ENCODE measurements at regions not wholly inside any gene's neighbourhood (a gene's known extent, or its start where the extent isn't known, plus 50 kb on each side); places are given as distances from the start of the nearest gene placed in this dataset.

DNA sequence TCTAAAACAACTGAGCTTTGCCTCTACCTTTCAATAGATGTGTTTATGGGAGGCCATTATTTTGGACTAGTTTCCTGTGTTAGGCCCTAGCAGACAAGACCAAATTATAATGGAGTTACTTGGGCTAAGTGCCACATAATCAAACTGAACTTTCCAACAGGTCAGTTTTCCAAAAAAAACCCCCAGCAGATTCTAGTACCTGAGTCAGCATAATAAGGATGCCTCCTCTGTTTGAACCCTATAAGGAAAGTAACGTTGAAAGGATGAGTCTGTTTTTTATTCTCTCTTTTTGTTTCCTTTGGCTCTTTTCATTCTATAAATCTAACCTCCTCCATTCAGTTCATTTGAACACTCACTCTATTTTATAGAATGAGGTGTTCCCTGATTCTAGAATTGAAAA is 148.1 kb upstream of the FAM3C start:
- no peak overlapping the region for H3K4me3 ChIP-seq (replicated peaks; ENCODE audit: insufficient read depth, low read length)
- TF ChIP-seq, protein P1, sequence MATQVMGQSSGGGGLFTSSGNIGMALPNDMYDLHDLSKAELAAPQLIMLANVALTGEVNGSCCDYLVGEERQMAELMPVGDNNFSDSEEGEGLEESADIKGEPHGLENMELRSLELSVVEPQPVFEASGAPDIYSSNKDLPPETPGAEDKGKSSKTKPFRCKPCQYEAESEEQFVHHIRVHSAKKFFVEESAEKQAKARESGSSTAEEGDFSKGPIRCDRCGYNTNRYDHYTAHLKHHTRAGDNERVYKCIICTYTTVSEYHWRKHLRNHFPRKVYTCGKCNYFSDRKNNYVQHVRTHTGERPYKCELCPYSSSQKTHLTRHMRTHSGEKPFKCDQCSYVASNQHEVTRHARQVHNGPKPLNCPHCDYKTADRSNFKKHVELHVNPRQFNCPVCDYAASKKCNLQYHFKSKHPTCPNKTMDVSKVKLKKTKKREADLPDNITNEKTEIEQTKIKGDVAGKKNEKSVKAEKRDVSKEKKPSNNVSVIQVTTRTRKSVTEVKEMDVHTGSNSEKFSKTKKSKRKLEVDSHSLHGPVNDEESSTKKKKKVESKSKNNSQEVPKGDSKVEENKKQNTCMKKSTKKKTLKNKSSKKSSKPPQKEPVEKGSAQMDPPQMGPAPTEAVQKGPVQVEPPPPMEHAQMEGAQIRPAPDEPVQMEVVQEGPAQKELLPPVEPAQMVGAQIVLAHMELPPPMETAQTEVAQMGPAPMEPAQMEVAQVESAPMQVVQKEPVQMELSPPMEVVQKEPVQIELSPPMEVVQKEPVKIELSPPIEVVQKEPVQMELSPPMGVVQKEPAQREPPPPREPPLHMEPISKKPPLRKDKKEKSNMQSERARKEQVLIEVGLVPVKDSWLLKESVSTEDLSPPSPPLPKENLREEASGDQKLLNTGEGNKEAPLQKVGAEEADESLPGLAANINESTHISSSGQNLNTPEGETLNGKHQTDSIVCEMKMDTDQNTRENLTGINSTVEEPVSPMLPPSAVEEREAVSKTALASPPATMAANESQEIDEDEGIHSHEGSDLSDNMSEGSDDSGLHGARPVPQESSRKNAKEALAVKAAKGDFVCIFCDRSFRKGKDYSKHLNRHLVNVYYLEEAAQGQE (IDR thresholded peaks at IDR 0.05; ENCODE audit: insufficient replicate concordance, low read depth): no peak
- TF ChIP-seq GABPA (IDR thresholded peaks at IDR 0.05; ENCODE audit: low read depth) (no peak), POLR2AphosphoS5 (IDR thresholded peaks at IDR 0.05; ENCODE audit: low read depth) (no peak)
- TF ChIP-seq, protein P2, sequence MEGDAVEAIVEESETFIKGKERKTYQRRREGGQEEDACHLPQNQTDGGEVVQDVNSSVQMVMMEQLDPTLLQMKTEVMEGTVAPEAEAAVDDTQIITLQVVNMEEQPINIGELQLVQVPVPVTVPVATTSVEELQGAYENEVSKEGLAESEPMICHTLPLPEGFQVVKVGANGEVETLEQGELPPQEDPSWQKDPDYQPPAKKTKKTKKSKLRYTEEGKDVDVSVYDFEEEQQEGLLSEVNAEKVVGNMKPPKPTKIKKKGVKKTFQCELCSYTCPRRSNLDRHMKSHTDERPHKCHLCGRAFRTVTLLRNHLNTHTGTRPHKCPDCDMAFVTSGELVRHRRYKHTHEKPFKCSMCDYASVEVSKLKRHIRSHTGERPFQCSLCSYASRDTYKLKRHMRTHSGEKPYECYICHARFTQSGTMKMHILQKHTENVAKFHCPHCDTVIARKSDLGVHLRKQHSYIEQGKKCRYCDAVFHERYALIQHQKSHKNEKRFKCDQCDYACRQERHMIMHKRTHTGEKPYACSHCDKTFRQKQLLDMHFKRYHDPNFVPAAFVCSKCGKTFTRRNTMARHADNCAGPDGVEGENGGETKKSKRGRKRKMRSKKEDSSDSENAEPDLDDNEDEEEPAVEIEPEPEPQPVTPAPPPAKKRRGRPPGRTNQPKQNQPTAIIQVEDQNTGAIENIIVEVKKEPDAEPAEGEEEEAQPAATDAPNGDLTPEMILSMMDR (IDR thresholded peaks at IDR 0.05; ENCODE audit: insufficient read depth, low read length): no peak
- no peak for DNase-seq (ENCODE audit: low read depth in 1 of 2, low spot score in 1 of 2)
- H3K27ac ChIP-seq (replicated peaks): no peak overlapping the region
- peaks cover 2% of the 10 kb centered on the region for H3K27me3 ChIP-seq (ENCODE audit: insufficient read depth, poor library complexity, severe bottlenecking)

DNA sequence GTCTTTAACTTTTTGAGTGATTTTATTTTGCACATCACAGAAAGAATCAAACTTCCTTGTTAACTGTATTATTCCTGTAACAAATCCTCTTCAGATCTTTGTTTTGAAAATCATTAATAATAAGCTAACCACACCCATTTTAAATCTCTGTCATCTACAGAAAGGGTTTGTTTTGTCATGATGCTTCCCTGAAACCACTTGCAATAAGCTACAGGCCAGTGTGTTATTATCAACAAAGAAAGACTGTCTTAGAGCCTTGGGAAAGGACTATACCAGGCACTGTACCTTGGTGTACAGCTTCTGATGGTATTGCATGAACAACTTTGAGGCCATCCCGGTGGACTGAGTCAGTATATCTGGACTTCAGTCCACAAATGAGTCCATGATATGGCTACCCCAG is 145.3 kb upstream of the FAM3C start:
- TF ChIP-seq SPI1 (IDR thresholded peaks at IDR 0.05; ENCODE audit: borderline replicate concordance, low read depth) (no peak), POLR2AphosphoS5 (IDR thresholded peaks at IDR 0.05; ENCODE audit: low read depth) (no peak), GABPA (IDR thresholded peaks at IDR 0.05; ENCODE audit: low read depth) (no peak)
- TF ChIP-seq, protein P2 (IDR thresholded peaks at IDR 0.05; ENCODE audit: insufficient read depth, low read length): no peak
- TF ChIP-seq, protein P1 (IDR thresholded peaks at IDR 0.05; ENCODE audit: insufficient replicate concordance, low read depth): no peak
- Histone ChIP-seq H3K27ac (replicated peaks) (no peak overlapping the region), H3K27me3 (ENCODE audit: insufficient read depth, poor library complexity, severe bottlenecking) (no peaks in the 10 kb centered on the region), H3K4me3 (replicated peaks; ENCODE audit: insufficient read depth, low read length) (no peak overlapping the region)
- DNase-seq (ENCODE audit: low read depth in 1 of 2, low spot score in 1 of 2): no peak

DNA sequence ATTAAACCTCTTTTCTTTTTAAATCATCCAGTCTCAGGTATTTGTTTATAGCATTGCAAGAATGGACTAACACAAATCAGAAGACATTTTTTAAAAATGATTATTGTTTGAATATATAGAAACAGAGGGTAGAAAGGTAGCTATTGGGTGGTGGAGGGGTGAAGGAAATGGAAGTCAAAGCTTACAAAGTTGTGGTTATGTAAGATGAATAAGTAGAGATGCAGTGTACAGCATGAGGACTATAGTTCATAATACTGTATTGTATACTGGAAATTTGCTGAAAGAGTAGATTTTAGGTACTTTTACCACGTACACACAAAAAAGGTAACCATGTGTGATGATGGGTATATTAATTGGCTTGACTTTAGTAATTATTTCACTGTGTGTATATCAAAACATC is 144.0 kb upstream of the FAM3C start:
- no peak for TF ChIP-seq SPI1 (IDR thresholded peaks at IDR 0.05; ENCODE audit: borderline replicate concordance, low read depth)
- no peak for TF ChIP-seq GABPA (IDR thresholded peaks at IDR 0.05; ENCODE audit: low read depth)
- TF ChIP-seq, protein P1 (IDR thresholded peaks at IDR 0.05; ENCODE audit: insufficient replicate concordance, low read depth): no peak
- TF ChIP-seq, protein P2 (IDR thresholded peaks at IDR 0.05; ENCODE audit: insufficient read depth, low read length): no peak
- no peak for TF ChIP-seq POLR2AphosphoS5 (IDR thresholded peaks at IDR 0.05; ENCODE audit: low read depth)
- Histone ChIP-seq H3K4me3 (replicated peaks; ENCODE audit: insufficient read depth, low read length) (no peak overlapping the region), H3K27me3 (ENCODE audit: insufficient read depth, poor library complexity, severe bottlenecking) (no peaks in the 10 kb centered on the region), H3K27ac (replicated peaks) (no peak overlapping the region)
- DNase-seq (ENCODE audit: low read depth in 1 of 2, low spot score in 1 of 2): no peak
